ENCODE measurements at regions not wholly inside any gene's neighbourhood (a gene's known extent, or its start where the extent isn't known, plus 50 kb on each side); places are given as distances from the start of the nearest gene placed in this dataset.

DNA sequence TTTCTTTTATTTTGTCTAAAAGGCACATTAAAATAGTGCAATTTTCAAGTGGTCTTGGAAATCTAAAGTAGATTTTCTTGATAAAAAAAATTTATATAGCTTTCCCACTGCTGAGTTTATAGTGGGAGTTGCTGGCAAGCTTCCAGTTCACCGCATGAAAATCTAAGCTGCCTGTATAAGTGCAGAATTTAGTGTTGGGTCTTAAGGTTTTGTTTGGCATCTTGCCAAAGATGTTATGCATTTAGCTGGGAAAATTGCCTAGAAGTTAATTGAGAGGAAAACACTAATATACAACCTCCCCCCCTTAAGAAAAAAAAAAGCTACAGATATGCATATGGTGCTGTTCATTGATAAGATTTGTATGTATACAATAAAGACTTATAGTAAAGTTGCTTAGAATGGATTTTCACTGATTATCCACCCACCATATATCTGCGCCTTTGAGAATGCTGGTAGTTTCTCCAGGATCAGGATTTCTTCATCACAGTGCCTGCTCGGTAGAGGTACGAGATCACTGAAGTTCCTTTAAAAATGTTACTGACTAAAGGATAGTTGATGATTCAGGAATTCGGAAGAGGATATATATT lies 803.2 kb upstream of the POU3F3 start:
- TF ChIP-seq GATA2 (IDR thresholded peaks at IDR 0.05; ENCODE audit: low read depth, low read length) (no peak), GATA3 (IDR thresholded peaks at IDR 0.05; ENCODE audit: low read depth, low read length) (no peak)
